ENCODE measurements at regions not wholly inside any gene's neighbourhood (a gene's known extent, or its start where the extent isn't known, plus 50 kb on each side); places are given as distances from the start of the nearest gene placed in this dataset.

DNA sequence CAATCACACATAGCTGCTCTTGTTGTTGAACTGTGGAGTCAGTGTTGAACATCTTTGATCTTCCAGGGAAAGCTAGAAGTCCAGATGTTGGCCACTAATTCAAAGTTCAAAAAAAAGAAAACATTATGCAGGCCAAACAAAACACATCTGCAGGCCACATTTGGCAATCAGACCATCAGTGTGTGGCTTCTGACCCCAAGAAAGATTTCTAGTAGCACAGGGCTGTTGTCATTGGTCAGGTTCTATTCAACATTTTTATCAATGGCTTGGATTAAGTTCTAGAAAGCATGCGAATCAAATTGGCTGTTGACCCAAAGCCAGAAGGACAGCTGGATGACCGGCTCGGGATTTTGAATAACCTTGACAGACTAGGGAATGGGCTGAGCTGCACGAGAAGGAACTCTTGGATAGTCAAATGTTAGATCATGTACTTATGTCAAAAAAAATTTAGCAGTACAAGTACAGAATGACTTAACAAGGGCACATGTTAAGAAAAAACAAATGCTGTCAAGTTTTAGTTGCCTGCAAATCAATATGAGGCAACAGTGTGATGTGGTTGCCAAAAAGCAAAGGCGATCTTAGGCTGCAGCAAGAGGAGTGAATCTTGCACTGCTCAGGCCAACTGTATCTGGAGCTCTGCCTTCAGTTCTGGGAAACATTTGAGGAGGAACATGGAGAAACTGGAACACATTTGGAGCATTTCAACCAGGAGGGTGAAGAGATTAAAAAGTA is 187.6 kb downstream of the RGS9 start:
- no peaks in the 10 kb centered on the region for H3K27me3 ChIP-seq (ENCODE audit: control insufficient read depth in 3 of 3, insufficient read depth in 3 of 3, low read depth in 1 of 3, low read length in 3 of 3)
- no peak overlapping the region for H2BK15ac ChIP-seq (ENCODE audit: low read length)
- no peaks in the 10 kb centered on the region for H3K4me1 ChIP-seq (ENCODE audit: control insufficient read depth in 2 of 2, insufficient read depth in 1 of 2, low read depth in 1 of 2, low read length in 2 of 2)
- H2BK120ac ChIP-seq (ENCODE audit: low read depth, low read length), result no peak overlapping the region
- H3K79me1 ChIP-seq (ENCODE audit: low read depth, low read length), result no peaks in the 10 kb centered on the region
- H2AFZ ChIP-seq (ENCODE audit: low read length), result no peak overlapping the region
- no CpG with 5 or more reads among the region's 5 CpGs for WGBS, 2 donors (ENCODE audit: extremely low coverage in 2 of 2, insufficient read length in 2 of 2, insufficient replicate concordance in 1 of 2)
- no peak overlapping the region for H3K27ac ChIP-seq (replicated peaks; ENCODE audit: low read length)
- no peak overlapping the region for H3K18ac ChIP-seq (ENCODE audit: low read length)
- no peak overlapping the region for H3K9ac ChIP-seq (ENCODE audit: low read depth, low read length, poor library complexity)
- H3K4me2 ChIP-seq (ENCODE audit: insufficient read depth, low read length, poor library complexity, severe bottlenecking), result no peak overlapping the region
- H3K36me3 ChIP-seq (replicated peaks in 1 of 2; ENCODE audit: control insufficient read depth in 2 of 2, insufficient read depth in 2 of 2, low read length in 2 of 2), result no peaks in the 10 kb centered on the region
- DNase-seq (ENCODE audit: low spot score), result no peak
- H3K14ac ChIP-seq (ENCODE audit: low read length), result no peak overlapping the region
- no peak overlapping the region for H4K91ac ChIP-seq (ENCODE audit: low read depth, low read length, poor library complexity)
- no peak overlapping the region for H3K4me3 ChIP-seq (ENCODE audit: low read length in 2 of 2)
- no peak overlapping the region for H3K4ac ChIP-seq (ENCODE audit: low read length)
- no peak overlapping the region for H3K23ac ChIP-seq (ENCODE audit: low read depth, low read length, poor library complexity)
- no peak overlapping the region for H2BK12ac ChIP-seq (ENCODE audit: low read length)
- peaks cover 0 to 2% of the 10 kb centered on the region in 2 donors for H3K9me3 ChIP-seq (replicated peaks in 1 of 2; ENCODE audit: control insufficient read depth in 2 of 2, insufficient read depth in 1 of 2, low read depth in 1 of 2, low read length in 2 of 2)
- H2AK5ac ChIP-seq (ENCODE audit: low read depth, low read length), result no peak overlapping the region
- no peak overlapping the region for H2BK5ac ChIP-seq (ENCODE audit: low read length)
- peak overlapping the region; percentile 98 for H4K8ac ChIP-seq (ENCODE audit: low read depth, low read length)

- no peaks in the 10 kb centered on the region for H3K79me1 ChIP-seq (ENCODE audit: low read depth, low read length)
- H2BK12ac ChIP-seq (ENCODE audit: low read length), result no peak overlapping the region
- H3K4ac ChIP-seq (ENCODE audit: low read length), result no peak overlapping the region
- H2BK120ac ChIP-seq (ENCODE audit: low read depth, low read length), result no peak overlapping the region
- no peak overlapping the region for H3K27ac ChIP-seq (replicated peaks; ENCODE audit: low read length)
- H3K36me3 ChIP-seq (replicated peaks in 1 of 2; ENCODE audit: control insufficient read depth in 2 of 2, insufficient read depth in 2 of 2, low read length in 2 of 2), result no peaks in the 10 kb centered on the region
- no peak overlapping the region for H3K14ac ChIP-seq (ENCODE audit: low read length)
- no CpG with 5 or more reads among the region's 2 CpGs for WGBS, 2 donors (ENCODE audit: extremely low coverage in 2 of 2, insufficient read length in 2 of 2, insufficient replicate concordance in 1 of 2)
- H2BK5ac ChIP-seq (ENCODE audit: low read length), result no peak overlapping the region
- H3K4me1 ChIP-seq (ENCODE audit: control insufficient read depth in 2 of 2, insufficient read depth in 1 of 2, low read depth in 1 of 2, low read length in 2 of 2), result no peaks in the 10 kb centered on the region
- no peak overlapping the region for H3K18ac ChIP-seq (ENCODE audit: low read length)
- no peak overlapping the region for H4K8ac ChIP-seq (ENCODE audit: low read depth, low read length)
- DNase-seq (ENCODE audit: low spot score), result no peak
- H2BK15ac ChIP-seq (ENCODE audit: low read length), result no peak overlapping the region
- no peak overlapping the region for H3K4me2 ChIP-seq (ENCODE audit: insufficient read depth, low read length, poor library complexity, severe bottlenecking)
- H3K27me3 ChIP-seq (ENCODE audit: control insufficient read depth in 3 of 3, insufficient read depth in 3 of 3, low read depth in 1 of 3, low read length in 3 of 3), result no peaks in the 10 kb centered on the region
- H3K9me3 ChIP-seq (replicated peaks in 1 of 2; ENCODE audit: control insufficient read depth in 2 of 2, insufficient read depth in 1 of 2, low read depth in 1 of 2, low read length in 2 of 2), result peaks cover 0 to 2% of the 10 kb centered on the region in 2 donors
- no peak overlapping the region for H3K9ac ChIP-seq (ENCODE audit: low read depth, low read length, poor library complexity)
- H4K91ac ChIP-seq (ENCODE audit: low read depth, low read length, poor library complexity), result no peak overlapping the region
- no peak overlapping the region for H3K4me3 ChIP-seq (ENCODE audit: low read length in 2 of 2)
- no peak overlapping the region for H2AFZ ChIP-seq (ENCODE audit: low read length)
- H3K23ac ChIP-seq (ENCODE audit: low read depth, low read length, poor library complexity), result no peak overlapping the region
- H2AK5ac ChIP-seq (ENCODE audit: low read depth, low read length), result no peak overlapping the region
Measured at GRCh38 chr17:65323049-65323448, 185.9 kb downstream of the RGS9 start.

DNA sequence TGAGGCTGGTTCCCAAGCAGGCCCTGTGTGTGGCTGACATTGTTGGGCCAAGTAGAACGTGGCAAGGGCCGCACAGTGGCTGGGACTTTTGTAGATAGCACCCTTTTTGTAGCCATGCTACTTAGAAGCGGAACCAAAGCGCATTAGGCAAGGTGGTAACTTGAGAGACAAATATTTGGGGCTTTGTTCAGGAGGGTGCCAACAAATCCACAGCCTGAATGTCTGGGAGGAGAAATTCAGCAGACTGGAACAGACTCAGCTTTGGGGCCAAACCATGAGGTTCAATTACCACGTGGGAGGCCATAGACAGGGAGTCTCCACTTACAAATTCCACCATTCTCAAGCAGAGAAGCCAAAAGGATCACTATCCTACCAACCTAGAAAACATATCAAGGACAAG is 183.7 kb downstream of the RGS9 start:
- Histone ChIP-seq H2BK12ac (ENCODE audit: low read length) (no peak overlapping the region), H2BK120ac (ENCODE audit: low read depth, low read length) (no peak overlapping the region), H3K9me3 (replicated peaks in 1 of 2; ENCODE audit: control insufficient read depth in 2 of 2, insufficient read depth in 1 of 2, low read depth in 1 of 2, low read length in 2 of 2) (no peaks in the 10 kb centered on the region), H3K27ac (replicated peaks; ENCODE audit: low read length) (no peak overlapping the region), H2BK15ac (ENCODE audit: low read length) (no peak overlapping the region), H2BK5ac (ENCODE audit: low read length) (no peak overlapping the region), H4K91ac (ENCODE audit: low read depth, low read length, poor library complexity) (no peak overlapping the region), H3K4me2 (ENCODE audit: insufficient read depth, low read length, poor library complexity, severe bottlenecking) (no peak overlapping the region), H3K23ac (ENCODE audit: low read depth, low read length, poor library complexity) (no peak overlapping the region), H3K79me1 (ENCODE audit: low read depth, low read length) (no peaks in the 10 kb centered on the region), H3K9ac (ENCODE audit: low read depth, low read length, poor library complexity) (no peak overlapping the region), H3K36me3 (replicated peaks in 1 of 2; ENCODE audit: control insufficient read depth in 2 of 2, insufficient read depth in 2 of 2, low read length in 2 of 2) (no peaks in the 10 kb centered on the region), H2AK5ac (ENCODE audit: low read depth, low read length) (no peak overlapping the region), H2AFZ (ENCODE audit: low read length) (no peak overlapping the region), H3K4me1 (ENCODE audit: control insufficient read depth in 2 of 2, insufficient read depth in 1 of 2, low read depth in 1 of 2, low read length in 2 of 2) (no peaks in the 10 kb centered on the region), H3K4me3 (ENCODE audit: low read length in 2 of 2) (no peak overlapping the region), H3K14ac (ENCODE audit: low read length) (no peak overlapping the region), H3K18ac (ENCODE audit: low read length) (no peak overlapping the region), H3K4ac (ENCODE audit: low read length) (no peak overlapping the region), H3K27me3 (ENCODE audit: control insufficient read depth in 3 of 3, insufficient read depth in 3 of 3, low read depth in 1 of 3, low read length in 3 of 3) (no peaks in the 10 kb centered on the region), H4K8ac (ENCODE audit: low read depth, low read length) (no peak overlapping the region)
- WGBS, 2 donors (ENCODE audit: extremely low coverage in 2 of 2, insufficient read length in 2 of 2, insufficient replicate concordance in 1 of 2), result no CpG with 5 or more reads among the region's 5 CpGs
- no peak for DNase-seq (ENCODE audit: low spot score)

- no peaks in the 10 kb centered on the region for H3K9me3 ChIP-seq (replicated peaks in 1 of 2; ENCODE audit: control insufficient read depth in 2 of 2, insufficient read depth in 1 of 2, low read depth in 1 of 2, low read length in 2 of 2)
- H3K23ac ChIP-seq (ENCODE audit: low read depth, low read length, poor library complexity), result no peak overlapping the region
- H3K4ac ChIP-seq (ENCODE audit: low read length), result no peak overlapping the region
- no peaks in the 10 kb centered on the region for H3K79me1 ChIP-seq (ENCODE audit: low read depth, low read length)
- H3K36me3 ChIP-seq (replicated peaks in 1 of 2; ENCODE audit: control insufficient read depth in 2 of 2, insufficient read depth in 2 of 2, low read length in 2 of 2), result no peaks in the 10 kb centered on the region
- no peak overlapping the region for H3K18ac ChIP-seq (ENCODE audit: low read length)
- no peak overlapping the region for H2AFZ ChIP-seq (ENCODE audit: low read length)
- H2BK12ac ChIP-seq (ENCODE audit: low read length), result no peak overlapping the region
- DNase-seq (ENCODE audit: low spot score), result no peak
- no peak overlapping the region for H3K4me2 ChIP-seq (ENCODE audit: insufficient read depth, low read length, poor library complexity, severe bottlenecking)
- peak overlapping the region; percentile 10 for H3K9ac ChIP-seq (ENCODE audit: low read depth, low read length, poor library complexity)
- H3K27ac ChIP-seq (replicated peaks; ENCODE audit: low read length), result no peak overlapping the region
- H3K27me3 ChIP-seq (ENCODE audit: control insufficient read depth in 3 of 3, insufficient read depth in 3 of 3, low read depth in 1 of 3, low read length in 3 of 3), result peaks cover 0 to 5% (median 0%) of the 10 kb centered on the region in 3 experiments
- H2BK120ac ChIP-seq (ENCODE audit: low read depth, low read length), result no peak overlapping the region
- WGBS, 2 donors (ENCODE audit: extremely low coverage in 2 of 2, insufficient read length in 2 of 2, insufficient replicate concordance in 1 of 2), result no CpG with 5 or more reads among the region's 6 CpGs
- no peak overlapping the region for H4K8ac ChIP-seq (ENCODE audit: low read depth, low read length)
- no peak overlapping the region for H2BK15ac ChIP-seq (ENCODE audit: low read length)
- H3K4me3 ChIP-seq (ENCODE audit: low read length in 2 of 2), result no peak overlapping the region
- H2BK5ac ChIP-seq (ENCODE audit: low read length), result no peak overlapping the region
- no peak overlapping the region for H4K91ac ChIP-seq (ENCODE audit: low read depth, low read length, poor library complexity)
- H3K14ac ChIP-seq (ENCODE audit: low read length), result no peak overlapping the region
- no peak overlapping the region for H2AK5ac ChIP-seq (ENCODE audit: low read depth, low read length)
- H3K4me1 ChIP-seq (ENCODE audit: control insufficient read depth in 2 of 2, insufficient read depth in 1 of 2, low read depth in 1 of 2, low read length in 2 of 2), result no peaks in the 10 kb centered on the region
Measured at GRCh38 chr17:65314212-65314611, 177.0 kb downstream of the RGS9 start.

All from neuronal stem cell (in vitro differentiated cells).